A549 (cell line): ENCODE measurements at regions not wholly inside any gene's neighbourhood (a gene's known extent, or its start where the extent isn't known, plus 50 kb on each side); places are given as distances from the start of the nearest gene placed in this dataset.

ENCODE experiments used
- CTCF ChIP-seq: fragments of >200 bp; sonication (Bioruptor Twin); formaldehyde crosslinking; IDR thresholded peaks from 3 replicates; pipeline ENCODE4 v1.5.1; 2016
- ESRRA ChIP-seq: fragments of 150-350 bp; IDR thresholded peaks from 2 replicates; pipeline ENCODE4 v1.6.1; 2014; ENCODE audit warnings: mild to moderate bottlenecking, low read length, borderline replicate concordance
- FOSB ChIP-seq: fragments of 250-450 bp; sonication (Bioruptor Pico); IDR thresholded peaks from 2 replicates; pipeline ENCODE4 v1.5.0; 2020; ENCODE audit warnings: mild to moderate bottlenecking, moderate library complexity
- MAX ChIP-seq: IDR thresholded peaks from 2 replicates; pipeline ENCODE4 v1.6.1; 2012
- MAZ ChIP-seq: fragments of 150-350 bp; IDR thresholded peaks from 2 replicates; pipeline ENCODE4 v1.6.1; 2014; ENCODE audit warnings: antibody characterized with exemption, low read depth, low read length, borderline replicate concordance
- MYC ChIP-seq: IDR thresholded peaks from 2 replicates; pipeline ENCODE4 v1.6.1; 2012; ENCODE audit warnings: mild to moderate bottlenecking, inconsistent platforms, low read length, improper control_type of control experiment, borderline replicate concordance
- POLR2A ChIP-seq: IDR thresholded peaks from 2 replicates; pipeline ENCODE4 v1.6.1; 2012; ENCODE audit warnings: mild to moderate bottlenecking, low read length
- REST ChIP-seq: fragments of 200-600 bp; sonication (generic); IDR thresholded peaks from 2 replicates; pipeline ENCODE4 v1.6.1; 2016; ENCODE audit warnings: antibody characterized with exemption, mild to moderate bottlenecking, moderate library complexity

- TF ChIP-seq CTCF: no peak
- TF ChIP-seq POLR2A: no peak
- TF ChIP-seq MAZ: no peak
- no peak for TF ChIP-seq REST
- no peak for TF ChIP-seq MAX
- no peak for TF ChIP-seq ESRRA
- no peak for TF ChIP-seq FOSB (CRISPR knock-in tag)
- TF ChIP-seq MYC: no peak
Observed at GRCh38 chr10:21202776-21203462, 305.8 kb upstream of the NEBL start.
